ENCODE measurements at regions not wholly inside any gene's neighbourhood (a gene's known extent, or its start where the extent isn't known, plus 50 kb on each side); places are given as distances from the start of the nearest gene placed in this dataset.

GRCh38 chr7:96936621-96937020 lies 68.7 kb upstream of the DLX6 start:
- TF ChIP-seq, protein P1, sequence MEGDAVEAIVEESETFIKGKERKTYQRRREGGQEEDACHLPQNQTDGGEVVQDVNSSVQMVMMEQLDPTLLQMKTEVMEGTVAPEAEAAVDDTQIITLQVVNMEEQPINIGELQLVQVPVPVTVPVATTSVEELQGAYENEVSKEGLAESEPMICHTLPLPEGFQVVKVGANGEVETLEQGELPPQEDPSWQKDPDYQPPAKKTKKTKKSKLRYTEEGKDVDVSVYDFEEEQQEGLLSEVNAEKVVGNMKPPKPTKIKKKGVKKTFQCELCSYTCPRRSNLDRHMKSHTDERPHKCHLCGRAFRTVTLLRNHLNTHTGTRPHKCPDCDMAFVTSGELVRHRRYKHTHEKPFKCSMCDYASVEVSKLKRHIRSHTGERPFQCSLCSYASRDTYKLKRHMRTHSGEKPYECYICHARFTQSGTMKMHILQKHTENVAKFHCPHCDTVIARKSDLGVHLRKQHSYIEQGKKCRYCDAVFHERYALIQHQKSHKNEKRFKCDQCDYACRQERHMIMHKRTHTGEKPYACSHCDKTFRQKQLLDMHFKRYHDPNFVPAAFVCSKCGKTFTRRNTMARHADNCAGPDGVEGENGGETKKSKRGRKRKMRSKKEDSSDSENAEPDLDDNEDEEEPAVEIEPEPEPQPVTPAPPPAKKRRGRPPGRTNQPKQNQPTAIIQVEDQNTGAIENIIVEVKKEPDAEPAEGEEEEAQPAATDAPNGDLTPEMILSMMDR (conservative IDR thresholded peaks at IDR 0.05), result no peak
- no peak for TF ChIP-seq ZFX (IDR thresholded peaks at IDR 0.05)

All from C4-2B (cell line).